Gastroesophageal sphincter (tissue), 2 donors: ENCODE measurements at regions not wholly inside any gene's neighbourhood (a gene's known extent, or its start where the extent isn't known, plus 50 kb on each side); places are given as distances from the start of the nearest gene placed in this dataset.

Source experiments
- POLR2A ChIP-seq, 2 donors: fragments of 450-650 bp; IDR thresholded peaks; one replicate each; pipeline ENCODE4 v1.6.1; 2017; ENCODE audit warnings: antibody characterized with exemption in 2 of 2, mild to moderate bottlenecking in 2 of 2, moderate library complexity in 1 of 2
- POLR2AphosphoS5 ChIP-seq: sonication (generic); formaldehyde crosslinking; IDR thresholded peaks from one replicate; pipeline ENCODE4 v1.6.1; 2017; ENCODE audit warnings: antibody characterized with exemption

DNA sequence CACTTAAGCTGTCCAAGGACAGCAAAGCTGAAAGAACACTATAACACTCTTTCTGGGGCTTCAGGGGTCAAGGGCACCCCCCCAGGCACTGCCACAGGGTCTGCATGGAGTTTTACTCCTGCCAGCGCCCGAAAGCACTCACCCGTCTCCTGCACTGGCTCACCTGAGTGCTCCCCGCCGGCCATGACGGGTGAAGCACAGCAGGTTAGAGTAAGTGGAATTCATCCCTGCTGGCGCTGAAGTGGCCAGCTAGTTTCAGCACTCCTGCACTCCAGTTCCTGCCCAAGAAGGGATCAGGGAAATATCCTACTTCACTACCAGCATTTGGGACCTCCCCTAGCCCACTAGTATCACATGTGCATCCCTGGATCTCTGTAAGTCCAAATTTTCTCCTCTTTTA is 516.0 kb downstream of the ZNF608 start:
- TF ChIP-seq POLR2A (IDR thresholded peaks at IDR 0.05), result no peak
- no peak for TF ChIP-seq POLR2AphosphoS5
